K562 (cell line): ENCODE measurements at regions not wholly inside any gene's neighbourhood (a gene's known extent, or its start where the extent isn't known, plus 50 kb on each side); places are given as distances from the start of the nearest gene placed in this dataset.

Experiments used
- ATAC-seq: fragments of 200-7000 bp; cut with Tn5 transposase; 3 replicates; pipeline ENCODE4 v1.9.1; 2020; ENCODE audit warnings: moderate library complexity
- BruUV-seq: library from RNA; stranded (reverse); fragments of 400-500 nt; replicated peaks from 2 replicates; lab custom pipeline; 2021; lab: Mats Ljungman, UMichigan
- CTCF ChIA-PET: fragments of 300-600 bp; formaldehyde crosslinking; extraction: SDS; loops from one replicate; lab custom pipeline; 2021; ENCODE audit warnings: low intra/inter-chr PET ratio; lab: Yijun Ruan, JAX
- POLR2A ChIA-PET: fragments of 300-600, 350-650 bp; sonication (Branson Sonifier 250); formaldehyde crosslinking; extraction: SDS; loops from one replicate; lab custom pipeline; 2021; ENCODE audit warnings: antibody characterized with exemption, inconsistent platforms; lab: Yijun Ruan, JAX
- DNase-seq, 4 experiments: peaks; one replicate each; pipeline versions ENCODE4 v3.0.0 to v3.0.0-alpha.2; 2011 to 2018; ENCODE audit warnings: low spot score in 3 of 4, mixed read lengths in 3 of 4; ENCODE audit errors: extremely low read depth in 1 of 4
- FAIRE-seq: peaks from 2 replicates; lab custom pipeline; 2011; peaks lifted over from hg19 to GRCh38; lab: Jason Lieb, UNC
- H2AFZ ChIP-seq: 2 replicates; pipeline ENCODE4 v1.6.0; 2011; ENCODE audit warnings: low read depth, low read length, control low read depth, inconsistent platforms
- H3K27ac ChIP-seq: fragments of 200-600 bp; 3 replicates; pipeline ENCODE4 v1.8.0; 2011; ENCODE audit warnings: low read depth, mild to moderate bottlenecking, control low read depth, inconsistent platforms, low read length, moderate library complexity, mixed read lengths; ENCODE audit errors: extremely low read depth
- H3K27me3 ChIP-seq, 2 experiments: fragments of 300-600 bp in 1 of 2; 2 replicates in 1 of 2; 3 replicates in 1 of 2; pipeline versions ENCODE4 v1.6.0 to v1.8.0; 2011; ENCODE audit warnings: inconsistent platforms in 2 of 2, low read length in 2 of 2, mild to moderate bottlenecking in 1 of 2, mixed read lengths in 1 of 2, moderate library complexity in 1 of 2; ENCODE audit not compliant: control insufficient read depth in 2 of 2, insufficient read depth in 2 of 2
- H3K36me3 ChIP-seq: fragments of 300-600 bp; 3 replicates; pipeline ENCODE4 v1.8.0; 2011; ENCODE audit warnings: mild to moderate bottlenecking, low read length, inconsistent platforms; ENCODE audit not compliant: control insufficient read depth, insufficient read depth
- H3K4me1 ChIP-seq, 2 experiments: fragments of 200-600 bp in 1 of 2; replicated peaks in 1 of 2; 2 replicates in 1 of 2; 3 replicates in 1 of 2; pipeline versions ENCODE4 v1.5.1 to v1.8.0; 2011; ENCODE audit warnings: inconsistent platforms in 2 of 2, low read length in 2 of 2, mild to moderate bottlenecking in 1 of 2, mixed read lengths in 1 of 2, moderate library complexity in 1 of 2; ENCODE audit not compliant: control insufficient read depth in 2 of 2, insufficient read depth in 2 of 2
- H3K4me2 ChIP-seq: 2 replicates; pipeline ENCODE4 v1.6.1; 2011; ENCODE audit warnings: low read length, control low read depth, inconsistent platforms, mixed read lengths; ENCODE audit not compliant: insufficient read depth
- H3K4me3 ChIP-seq: fragments of 200-600 bp; sonication (generic), shearing (Covaris generic); 2 replicates; pipeline ENCODE4 v1.5.1; 2016; ENCODE audit warnings: control low read depth, inconsistent platforms
- H3K79me2 ChIP-seq: fragments of 200-600 bp; 3 replicates; pipeline ENCODE4 v1.8.0; 2011; ENCODE audit warnings: low read length, inconsistent platforms; ENCODE audit not compliant: control insufficient read depth, insufficient read depth
- H3K9ac ChIP-seq, 2 experiments: 2 replicates each; pipeline versions ENCODE4 v1.6.0 to v1.6.1; 2011; ENCODE audit warnings: low read depth in 2 of 2, low read length in 2 of 2, control low read depth in 1 of 2, inconsistent platforms in 1 of 2, mild to moderate bottlenecking in 1 of 2, mixed read lengths in 1 of 2; ENCODE audit not compliant: insufficient read depth in 1 of 2
- H3K9me1 ChIP-seq: one replicate; pipeline ENCODE4 v1.6.0; 2011; ENCODE audit warnings: inconsistent platforms, mild to moderate bottlenecking, low read length, moderate library complexity; ENCODE audit not compliant: control insufficient read depth, insufficient read depth
- H3K9me3 ChIP-seq: replicated peaks from 2 replicates; pipeline ENCODE4 v1.5.1; 2011; ENCODE audit warnings: low read depth, low read length, inconsistent platforms; ENCODE audit not compliant: control insufficient read depth, insufficient read depth
- H4K20me1 ChIP-seq: replicated peaks from 2 replicates; pipeline ENCODE4 v1.6.1; 2011; ENCODE audit warnings: low read length, inconsistent platforms, mixed read lengths; ENCODE audit not compliant: control insufficient read depth, insufficient read depth
- CREB3L1 ChIP-seq: fragments of 450-650 bp; IDR thresholded peaks from 2 replicates; pipeline ENCODE4 v1.6.1; 2014; ENCODE audit warnings: low read depth, mild to moderate bottlenecking, moderate library complexity, borderline replicate concordance
- DIDO1 ChIP-seq: fragments of 450-650 bp; IDR thresholded peaks from 2 replicates; pipeline ENCODE4 v1.6.1; 2016; ENCODE audit warnings: low read depth, missing biosample characterization, missing genetic modification characterization
- E2F6 ChIP-seq, 2 experiments: IDR thresholded peaks; 2 replicates each; pipeline ENCODE4 v1.6.1; 2011; ENCODE audit warnings: borderline replicate concordance in 1 of 2, control low read depth in 1 of 2, low read depth in 1 of 2, low read length in 1 of 2, mild to moderate bottlenecking in 1 of 2, mixed read lengths in 1 of 2, moderate library complexity in 1 of 2; ENCODE audit not compliant: insufficient read depth in 1 of 2, insufficient read length in 1 of 2, poor library complexity in 1 of 2, severe bottlenecking in 1 of 2; ENCODE audit errors: extremely low read depth in 1 of 2
- ERF ChIP-seq: fragments of 450-650 bp; formaldehyde crosslinking; IDR thresholded peaks from 2 replicates; pipeline ENCODE4 v1.4.0; 2020; ENCODE audit warnings: mild to moderate bottlenecking, mixed read lengths
- GABPB2 ChIP-seq: fragments of 250-450 bp; sonication (Bioruptor Pico); conservative IDR thresholded peaks from 2 replicates; pipeline ENCODE4 v1.5.1; 2021; ENCODE audit warnings: mild to moderate bottlenecking
- GATA2 ChIP-seq: sonication (generic); formaldehyde crosslinking; IDR thresholded peaks from 2 replicates; pipeline ENCODE4 v1.4.0; 2020; ENCODE audit warnings: mild to moderate bottlenecking, missing genetic modification reagents
- MCM3 ChIP-seq: fragments of 450-650 bp; IDR thresholded peaks from 2 replicates; pipeline ENCODE4 v1.6.1; 2016
- MCM5 ChIP-seq: fragments of 450-650 bp; IDR thresholded peaks from 2 replicates; pipeline ENCODE4 v1.6.1; 2016; ENCODE audit warnings: low read depth
- NCOA2 ChIP-seq, 2 experiments: fragments of 450-650 bp; IDR thresholded peaks; 2 replicates each; pipeline ENCODE4 v1.6.1; 2018; ENCODE audit warnings: mild to moderate bottlenecking in 2 of 2, moderate library complexity in 1 of 2; ENCODE audit not compliant: partially characterized antibody in 2 of 2
- POLR2G ChIP-seq: fragments of 200-400 bp; formaldehyde crosslinking; IDR thresholded peaks from 2 replicates; pipeline ENCODE4 v1.6.1; 2017; ENCODE audit warnings: low read depth, mild to moderate bottlenecking, antibody characterized with exemption, low read length, moderate library complexity
- POLR3A ChIP-seq: IDR thresholded peaks from 2 replicates; pipeline ENCODE4 v1.6.1; 2011; ENCODE audit warnings: borderline replicate concordance, mild to moderate bottlenecking, moderate library complexity; ENCODE audit not compliant: insufficient read length, insufficient read depth; ENCODE audit errors: extremely low read depth
- RBFOX2 ChIP-seq: fragments of 200-400 bp; formaldehyde crosslinking; IDR thresholded peaks from 2 replicates; pipeline ENCODE4 v1.6.1; 2017; ENCODE audit warnings: low read depth, mild to moderate bottlenecking, low read length, moderate library complexity
- SIN3B ChIP-seq: fragments of 450-650 bp; IDR thresholded peaks from 2 replicates; pipeline ENCODE4 v1.6.1; 2017; ENCODE audit warnings: low read depth, mild to moderate bottlenecking, moderate library complexity
- SMARCE1 ChIP-seq: fragments of 450-650 bp; IDR thresholded peaks from 2 replicates; pipeline ENCODE4 v1.7.1; 2016; ENCODE audit warnings: mild to moderate bottlenecking
- U2AF2 ChIP-seq: fragments of 200-400 bp; formaldehyde crosslinking; optimal IDR thresholded peaks from 2 replicates; pipeline ENCODE3; 2017; ENCODE audit warnings: low read depth, mild to moderate bottlenecking, low read length
- ZFP30 ChIP-seq: fragments of 250-450 bp; sonication (Bioruptor Pico); IDR thresholded peaks from 2 replicates; pipeline ENCODE4 v1.8.0; 2022; ENCODE audit warnings: moderate library complexity, mild to moderate bottlenecking, inconsistent platforms, borderline replicate concordance
- ZNF23 ChIP-seq: fragments of 250-450 bp; sonication (Bioruptor Pico); IDR thresholded peaks from 2 replicates; pipeline ENCODE4 v1.4.0; 2020; ENCODE audit warnings: mild to moderate bottlenecking
- WGBS: fragments of 100-300 bp; shearing (Covaris generic); methylation state at CpG from one replicate; pipeline ENCODE4 v1.1.6; 2016; ENCODE audit warnings: low coverage, mixed read lengths; ENCODE audit not compliant: insufficient coverage; ENCODE audit errors: missing lambda C conversion rate; 5-methylcytosine and 5-hydroxymethylcytosine counted together
- in situ Hi-C: fragments of 300-500 bp; cut with MboI; formaldehyde crosslinking; loops from 4 replicates; pipeline ENCODE4 v1.15.0; 2018; ENCODE audit warnings: inconsistent platforms, mixed read lengths
- intact Hi-C: fragments of 100-400 bp; cut with micrococcal nuclease; formaldehyde crosslinking; loops from 2 replicates; pipeline ENCODE4 v1.14.2; 2022

GRCh38 chr6:81241126-81242041 is 511.1 kb downstream of the TENT5A start:
- Histone ChIP-seq H3K9me1 (no peaks in the 10 kb centered on the region), H3K9me3 (no peaks in the 10 kb centered on the region), H3K27ac (no peak overlapping the region), H3K4me2 (no peak overlapping the region), H4K20me1 (no peaks in the 10 kb centered on the region), H3K9ac (no peak overlapping the region), H3K36me3 (no peaks in the 10 kb centered on the region), H3K27me3 (no peaks in the 10 kb centered on the region), H3K4me3 (no peak overlapping the region), H3K79me2 (no peaks in the 10 kb centered on the region), H3K4me1 (no peaks in the 10 kb centered on the region), H2AFZ (no peak overlapping the region)
- POLR2A ChIA-PET: no interaction called here
- DNase-seq (no peak), FAIRE-seq (no peak), ATAC-seq (no peak)
- no TSS peak for BruUV-seq
- CTCF ChIA-PET: no interaction called here
- 0% methylated on average over 5 of the region's 5 CpGs for WGBS
- intact Hi-C loops (no loop called here), in situ Hi-C loops (no loop called here)
- TF ChIP-seq POLR3A: no peak
- no peak for TF ChIP-seq GATA2 (CRISPR knock-in tag)
- TF ChIP-seq SMARCE1: no peak
- no peak for TF ChIP-seq MCM3
- TF ChIP-seq SIN3B: no peak
- no peak for TF ChIP-seq NCOA2 (IDR thresholded peaks at IDR 0.05; ENCODE audit: partially characterized antibody in 2 of 2)
- no peak for TF ChIP-seq GABPB2
- TF ChIP-seq ZNF23 (CRISPR knock-in tag): no peak
- no peak for TF ChIP-seq RBFOX2
- no peak for TF ChIP-seq ZFP30 (CRISPR knock-in tag)
- TF ChIP-seq E2F6 (IDR thresholded peaks at IDR 0.05; ENCODE audit: borderline replicate concordance in 1 of 2, extremely low read depth in 1 of 2, insufficient read depth in 1 of 2, insufficient read length in 1 of 2, low read depth in 1 of 2, low read length in 1 of 2, poor library complexity in 1 of 2, severe bottlenecking in 1 of 2): no peak
- TF ChIP-seq U2AF2: no peak
- no peak for TF ChIP-seq MCM5
- TF ChIP-seq CREB3L1: no peak
- TF ChIP-seq DIDO1: no peak
- no peak for TF ChIP-seq ERF (CRISPR knock-in tag)
- TF ChIP-seq POLR2G: no peak
